GM06990 (cell line): ENCODE measurements at regions not wholly inside any gene's neighbourhood (a gene's known extent, or its start where the extent isn't known, plus 50 kb on each side); places are given as distances from the start of the nearest gene placed in this dataset.
A peak's percentile ranks its signal among the peaks of the same experiment; 100 is the strongest.

ENCODE experiments used
- DNase-seq: peaks from one replicate; pipeline ENCODE4 v3.0.0-alpha.2; 2011; ENCODE audit not compliant: insufficient read length; ENCODE audit errors: extremely low read depth
- H3K27me3 ChIP-seq: replicated peaks from 2 replicates; pipeline ENCODE4 v1.6.0; 2011; ENCODE audit warnings: low read length; ENCODE audit not compliant: control insufficient read depth, insufficient read depth
- H3K36me3 ChIP-seq: 2 replicates; pipeline ENCODE4 v1.5.1; 2011; ENCODE audit warnings: low read length; ENCODE audit not compliant: control insufficient read depth, insufficient read depth
- H3K4me3 ChIP-seq: replicated peaks from 2 replicates; pipeline ENCODE4 v1.5.1; 2011; ENCODE audit warnings: low read depth, mild to moderate bottlenecking, control low read depth, low read length
- CTCF ChIP-seq: IDR thresholded peaks from 2 replicates; pipeline ENCODE4 v1.5.1; 2011; ENCODE audit warnings: low read length, control low read depth, mild to moderate bottlenecking, inconsistent platforms; ENCODE audit not compliant: insufficient read depth, poor library complexity, severe bottlenecking

- no peak for DNase-seq
- Histone ChIP-seq H3K27me3 (no peaks in the 10 kb centered on the region), H3K36me3 (no peaks in the 10 kb centered on the region), H3K4me3 (no peak overlapping the region)
- no peak for TF ChIP-seq CTCF
Measured at GRCh38 chr15:92524874-92525565, 130.6 kb downstream of the FAM174B start.

DNA sequence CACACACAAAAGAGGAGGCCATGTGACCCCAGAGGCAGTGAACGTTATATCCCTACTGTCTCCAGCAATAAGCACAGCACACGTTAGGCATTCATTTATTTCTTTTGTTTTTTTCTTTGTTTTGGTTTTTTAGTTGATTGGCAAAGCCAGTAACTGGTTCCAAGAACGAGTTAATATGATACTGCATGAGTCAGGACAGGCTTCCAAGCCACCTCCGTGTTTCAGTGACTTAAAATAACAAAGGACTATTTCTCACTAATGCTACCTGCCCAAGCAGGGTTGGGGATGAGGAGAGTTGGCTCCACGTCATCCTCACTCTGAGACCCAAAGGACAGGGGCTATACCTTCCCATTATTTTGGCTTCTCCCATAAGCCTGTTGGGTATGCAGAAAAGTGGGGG lies 130.5 kb downstream of the ST8SIA2 start:
- DNase-seq, result no peak
- TF ChIP-seq CTCF, result no peak

GRCh38 chr15:92523176-92523575 lies 129.5 kb downstream of the ST8SIA2 start:
- no peak overlapping the region for H3K4me3 ChIP-seq
- no peak for TF ChIP-seq CTCF
- no peaks in the 10 kb centered on the region for H3K36me3 ChIP-seq
- H3K27me3 ChIP-seq, result no peaks in the 10 kb centered on the region
- DNase-seq, result no peak

More for the DNA sequence above, 130.5 kb downstream of the ST8SIA2 start:
- H3K36me3 ChIP-seq, result no peaks in the 10 kb centered on the region
- H3K27me3 ChIP-seq, result no peaks in the 10 kb centered on the region
- H3K4me3 ChIP-seq, result no peak overlapping the region

DNA sequence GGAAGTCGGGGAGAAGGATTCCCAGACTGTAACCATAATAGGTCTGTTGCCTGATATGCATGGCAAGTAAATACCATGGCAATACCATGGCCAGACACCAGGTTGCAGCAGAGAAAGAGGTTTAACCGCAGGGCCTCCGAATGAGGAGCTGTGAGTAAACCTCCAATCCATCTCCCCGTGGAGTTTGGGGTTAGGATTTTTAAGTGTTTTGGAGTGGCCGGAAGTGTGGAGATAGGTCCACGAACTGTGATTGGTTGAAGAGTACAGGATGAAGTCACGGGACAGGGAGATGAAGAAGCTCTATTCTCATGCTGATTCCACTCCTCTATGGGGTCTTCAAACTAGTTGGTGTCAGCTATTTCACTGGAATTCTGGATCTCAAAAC lies 127.9 kb downstream of the ST8SIA2 start:
- Histone ChIP-seq H3K4me3 (no peak overlapping the region), H3K36me3 (no peaks in the 10 kb centered on the region), H3K27me3 (no peaks in the 10 kb centered on the region)
- DNase-seq, result no peak
- TF ChIP-seq CTCF, result peak; percentile 72

- DNase-seq, result no peak
- H3K27me3 ChIP-seq, result no peaks in the 10 kb centered on the region
- no peak overlapping the region for H3K4me3 ChIP-seq
- TF ChIP-seq CTCF, result no peak
- H3K36me3 ChIP-seq, result no peaks in the 10 kb centered on the region
Measured at GRCh38 chr15:92520914-92521623, 127.4 kb downstream of the ST8SIA2 start.
